Dermis blood vessel endothelial cell (primary cell): ENCODE measurements at regions not wholly inside any gene's neighbourhood (a gene's known extent, or its start where the extent isn't known, plus 50 kb on each side); places are given as distances from the start of the nearest gene placed in this dataset.
"Not testable (repeated sequence)": the region's sequence is repeated elsewhere in the genome, so short reads cannot be mapped to it uniquely, and the experiment has no call there.

Experiments
- DNase-seq: peaks from one replicate; pipeline ENCODE4 v3.0.0; 2010

- no peak for DNase-seq
Measured at GRCh38 chr9:96130970-96131369, 171.0 kb downstream of the HSD17B3 start.

GRCh38 chr9:96129747-96130146 lies 172.2 kb downstream of the HSD17B3 start:
- DNase-seq = peak; percentile 63

GRCh38 chr9:96128880-96129279 lies 173.1 kb downstream of the HSD17B3 start:
- no peak for DNase-seq

- DNase-seq = no peak
Measured at GRCh38 chr9:96126321-96126881, 175.6 kb downstream of the HSD17B3 start.

GRCh38 chr9:96125624-96126023 lies 176.4 kb downstream of the HSD17B3 start:
- DNase-seq = no peak

GRCh38 chr9:96122751-96123150 lies 179.2 kb downstream of the HSD17B3 start:
- no peak for DNase-seq

- no peak for DNase-seq
Measured at GRCh38 chr9:96122282-96122681, 179.7 kb downstream of the HSD17B3 start.

GRCh38 chr9:96121136-96121535 lies 180.8 kb downstream of the HSD17B3 start:
- no peak for DNase-seq

GRCh38 chr9:96117398-96118080 lies 184.4 kb downstream of the HSD17B3 start:
- no peak for DNase-seq

- DNase-seq = no peak
Measured at GRCh38 chr9:96116275-96117064, 185.5 kb downstream of the HSD17B3 start.

- DNase-seq = no peak
Measured at GRCh38 chr9:96115836-96116235, 186.1 kb downstream of the HSD17B3 start.

- no peak for DNase-seq
Measured at GRCh38 chr9:96113032-96113431, 188.9 kb downstream of the HSD17B3 start.

GRCh38 chr9:96109680-96110351 lies 192.2 kb downstream of the HSD17B3 start:
- DNase-seq = peak; percentile 42

GRCh38 chr9:96108691-96109380 lies 193.1 kb downstream of the HSD17B3 start:
- no peak for DNase-seq

- no peak for DNase-seq
Measured at GRCh38 chr9:96107436-96107835, 194.5 kb downstream of the HSD17B3 start.

GRCh38 chr9:96100385-96101300 lies 201.3 kb downstream of the HSD17B3 start:
- DNase-seq = no peak

- not testable (repeated sequence) for DNase-seq
Measured at GRCh38 chr9:96090630-96091029, 211.3 kb downstream of the HSD17B3 start.

- DNase-seq = no peak
Measured at GRCh38 chr9:96089452-96090085, 212.4 kb downstream of the HSD17B3 start.

GRCh38 chr9:96088510-96088909 lies 213.0 kb downstream of the ERCC6L2 start:
- DNase-seq = no peak

GRCh38 chr9:96087669-96088299 lies 212.3 kb downstream of the ERCC6L2 start:
- DNase-seq = no peak
